Pulmonary artery endothelial cell (primary cell): ENCODE measurements at regions not wholly inside any gene's neighbourhood (a gene's known extent, or its start where the extent isn't known, plus 50 kb on each side); places are given as distances from the start of the nearest gene placed in this dataset.

Experiments used
- DNase-seq: peaks from one replicate; pipeline ENCODE4 v3.0.0-alpha.2; 2011; ENCODE audit warnings: low read depth, low spot score

- DNase-seq: no peak
These were observed 73.2 kb upstream of the RFC3 start for GRCh38 chr13:33744589-33745369.

GRCh38 chr13:33745370-33746324 lies 72.3 kb upstream of the RFC3 start:
- DNase-seq: no peak

- no peak for DNase-seq
These were observed 71.1 kb upstream of the RFC3 start for GRCh38 chr13:33746867-33747266.

- no peak for DNase-seq
These were observed 66.8 kb upstream of the RFC3 start for GRCh38 chr13:33751151-33751550.

- no peak for DNase-seq
These were observed 65.9 kb upstream of the RFC3 start for GRCh38 chr13:33752094-33752493.

- no peak for DNase-seq
These were observed 65.4 kb upstream of the RFC3 start for GRCh38 chr13:33752597-33752996.

- no peak for DNase-seq
These were observed 61.0 kb upstream of the RFC3 start for GRCh38 chr13:33756929-33757328.

GRCh38 chr13:33757713-33758112 lies 60.2 kb upstream of the RFC3 start:
- no peak for DNase-seq

- no peak for DNase-seq
These were observed 59.8 kb upstream of the RFC3 start for GRCh38 chr13:33758113-33758512.

GRCh38 chr13:33761740-33762139 lies 56.2 kb upstream of the RFC3 start:
- no peak for DNase-seq

GRCh38 chr13:33763021-33763420 lies 54.9 kb upstream of the RFC3 start:
- no peak for DNase-seq

- no peak for DNase-seq
These were observed 53.2 kb upstream of the RFC3 start for GRCh38 chr13:33764716-33765115.

- DNase-seq: no peak
These were observed 51.4 kb upstream of the RFC3 start for GRCh38 chr13:33766329-33767123.

GRCh38 chr13:33767140-33767539 lies 50.8 kb upstream of the RFC3 start:
- no peak for DNase-seq
